Fibroblast of lung (primary cell): ENCODE measurements at regions not wholly inside any gene's neighbourhood (a gene's known extent, or its start where the extent isn't known, plus 50 kb on each side); places are given as distances from the start of the nearest gene placed in this dataset.
A peak's percentile ranks its signal among the peaks of the same experiment; 100 is the strongest.

Source experiments
- DNase-seq, 2 donors: peaks; one replicate each; pipeline versions ENCODE4 v3.0.0 to v3.0.0-alpha.2; 2010; ENCODE audit warnings: low read depth in 2 of 2
- H2AFZ ChIP-seq: 2 replicates; pipeline ENCODE4 v1.5.1; 2012; ENCODE audit warnings: low read length, control low read depth, inconsistent platforms
- H3K27ac ChIP-seq: 2 replicates; pipeline ENCODE4 v1.5.1; 2011; ENCODE audit warnings: low read length, control low read depth; ENCODE audit not compliant: insufficient read depth
- H3K27me3 ChIP-seq: 2 replicates; pipeline ENCODE4 v1.5.1; 2011; ENCODE audit warnings: mild to moderate bottlenecking, low read length; ENCODE audit not compliant: control insufficient read depth, insufficient read depth
- H3K36me3 ChIP-seq: 2 replicates; pipeline ENCODE4 v1.5.1; 2011; ENCODE audit warnings: low read length; ENCODE audit not compliant: control insufficient read depth, insufficient read depth
- H3K4me1 ChIP-seq: 2 replicates; pipeline ENCODE4 v1.5.1; 2011; ENCODE audit warnings: low read length; ENCODE audit not compliant: control insufficient read depth, insufficient read depth; ENCODE audit errors: extremely low read depth
- H3K4me2 ChIP-seq: 2 replicates; pipeline ENCODE4 v1.5.1; 2011; ENCODE audit warnings: low read length, control low read depth; ENCODE audit not compliant: insufficient read depth; ENCODE audit errors: extremely low read depth
- H3K4me3 ChIP-seq, 4 experiments: fragments of 200-600 bp in 1 of 4; sonication (generic) in 1 of 4; replicated peaks in 1 of 4; 2 replicates each; pipeline ENCODE4 v1.5.1; 2011 to 2016; ENCODE audit warnings: low read length in 4 of 4, low read depth in 3 of 4, mild to moderate bottlenecking in 3 of 4, control low read depth in 2 of 4, inconsistent platforms in 1 of 4, mixed read lengths in 1 of 4; ENCODE audit not compliant: insufficient read depth in 1 of 4; ENCODE audit errors: control extremely low read depth in 1 of 4
- H3K79me2 ChIP-seq: 2 replicates; pipeline ENCODE4 v1.5.1; 2012; ENCODE audit warnings: mild to moderate bottlenecking, low read length, inconsistent platforms; ENCODE audit not compliant: control insufficient read depth, insufficient read depth
- H3K9ac ChIP-seq: 2 replicates; pipeline ENCODE4 v1.5.1; 2011; ENCODE audit warnings: mild to moderate bottlenecking, low read length, control low read depth; ENCODE audit not compliant: insufficient read depth
- H3K9me3 ChIP-seq: 2 replicates; pipeline ENCODE4 v1.5.1; 2012; ENCODE audit warnings: low read depth, low read length; ENCODE audit not compliant: control insufficient read depth, insufficient read depth
- H4K20me1 ChIP-seq: 2 replicates; pipeline ENCODE4 v1.5.1; 2011; ENCODE audit warnings: low read length; ENCODE audit not compliant: control insufficient read depth, insufficient read depth; ENCODE audit errors: extremely low read depth
- EZH2 ChIP-seq: IDR thresholded peaks from 2 replicates; pipeline ENCODE4 v1.5.1; 2012; ENCODE audit warnings: low read length, control low read depth, mild to moderate bottlenecking; ENCODE audit errors: missing control alignments
- TF ChIP-seq, protein P1 (sequence below), 2 donors: IDR thresholded peaks in 1 of 2; conservative IDR thresholded peaks in 1 of 2; 1 replicate in 1 of 2; 2 replicates in 1 of 2; pipeline ENCODE4 v1.5.1; 2011 to 2012; ENCODE audit warnings: low read length in 2 of 2, control low read depth in 1 of 2, inconsistent platforms in 1 of 2, low read depth in 1 of 2, mild to moderate bottlenecking in 1 of 2

DNA sequence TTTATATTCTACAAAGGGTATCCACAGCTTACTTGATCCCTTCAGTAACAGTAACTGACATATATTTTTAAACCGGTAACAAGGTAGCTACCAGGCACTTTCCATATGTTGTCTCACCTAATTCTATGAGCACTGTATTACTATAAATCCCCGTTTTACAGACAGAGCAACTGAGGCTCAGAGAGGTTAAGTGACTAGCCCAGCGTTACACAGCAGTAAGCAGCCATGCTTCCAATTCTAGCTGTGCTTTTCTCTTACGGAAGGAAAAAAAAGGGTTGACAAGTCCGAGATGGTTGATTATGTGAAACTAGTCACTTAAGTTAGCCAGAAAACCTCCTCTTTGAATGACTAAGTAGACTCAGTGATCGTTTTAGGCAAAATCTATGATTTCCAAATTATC lies 187.3 kb upstream of the LHX5 start:
- Histone ChIP-seq H3K4me1 (no peaks in the 10 kb centered on the region), H3K4me2 (no peak overlapping the region), H2AFZ (no peak overlapping the region), H3K9me3 (no peaks in the 10 kb centered on the region), H3K4me3 (no peak overlapping the region), H4K20me1 (no peaks in the 10 kb centered on the region), H3K79me2 (no peaks in the 10 kb centered on the region), H3K36me3 (no peaks in the 10 kb centered on the region), H3K9ac (no peak overlapping the region), H3K27ac (no peak overlapping the region), H3K27me3 (no peaks in the 10 kb centered on the region)
- no peak for TF ChIP-seq EZH2
- TF ChIP-seq, protein P1, sequence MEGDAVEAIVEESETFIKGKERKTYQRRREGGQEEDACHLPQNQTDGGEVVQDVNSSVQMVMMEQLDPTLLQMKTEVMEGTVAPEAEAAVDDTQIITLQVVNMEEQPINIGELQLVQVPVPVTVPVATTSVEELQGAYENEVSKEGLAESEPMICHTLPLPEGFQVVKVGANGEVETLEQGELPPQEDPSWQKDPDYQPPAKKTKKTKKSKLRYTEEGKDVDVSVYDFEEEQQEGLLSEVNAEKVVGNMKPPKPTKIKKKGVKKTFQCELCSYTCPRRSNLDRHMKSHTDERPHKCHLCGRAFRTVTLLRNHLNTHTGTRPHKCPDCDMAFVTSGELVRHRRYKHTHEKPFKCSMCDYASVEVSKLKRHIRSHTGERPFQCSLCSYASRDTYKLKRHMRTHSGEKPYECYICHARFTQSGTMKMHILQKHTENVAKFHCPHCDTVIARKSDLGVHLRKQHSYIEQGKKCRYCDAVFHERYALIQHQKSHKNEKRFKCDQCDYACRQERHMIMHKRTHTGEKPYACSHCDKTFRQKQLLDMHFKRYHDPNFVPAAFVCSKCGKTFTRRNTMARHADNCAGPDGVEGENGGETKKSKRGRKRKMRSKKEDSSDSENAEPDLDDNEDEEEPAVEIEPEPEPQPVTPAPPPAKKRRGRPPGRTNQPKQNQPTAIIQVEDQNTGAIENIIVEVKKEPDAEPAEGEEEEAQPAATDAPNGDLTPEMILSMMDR (conservative IDR thresholded peaks at IDR 0.05 in 1 of 2, IDR thresholded peaks at IDR 0.05 in 1 of 2; ENCODE audit: low read depth in 1 of 2, low read length in 2 of 2): no peak
- DNase-seq: no peak

DNA sequence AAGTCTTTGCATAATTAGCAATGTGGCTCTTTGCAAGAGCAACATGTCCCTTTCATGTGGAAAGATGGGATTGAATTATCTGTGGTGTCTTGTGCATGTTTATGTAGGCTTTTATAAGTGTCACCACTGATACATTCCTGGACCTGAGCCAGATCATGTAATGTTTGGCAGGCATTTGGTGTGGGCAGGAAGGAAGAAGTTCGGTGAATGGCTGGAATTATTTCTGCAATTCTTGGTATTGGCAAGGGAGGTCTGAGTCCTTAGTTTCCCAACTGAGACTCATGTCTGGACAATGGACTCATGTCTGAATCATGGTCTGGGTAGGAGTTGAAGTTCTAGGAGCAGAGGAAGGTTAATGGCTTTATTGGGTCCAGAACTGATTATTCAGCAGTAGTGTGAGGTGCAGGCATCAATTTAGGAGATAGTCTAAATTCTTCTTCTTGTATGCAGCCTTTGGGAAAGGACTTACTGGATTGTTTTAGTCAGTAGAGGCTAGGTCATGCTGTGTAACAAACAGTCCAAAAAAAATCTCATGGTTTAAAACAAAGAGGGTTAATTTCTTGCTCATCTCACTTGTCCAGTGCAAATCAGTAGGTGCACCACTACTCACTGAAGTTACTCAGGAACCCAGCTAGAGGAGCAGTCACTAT lies 186.5 kb upstream of the LHX5 start:
- H4K20me1 ChIP-seq: no peaks in the 10 kb centered on the region
- DNase-seq: peak in 1 of 2 donors; percentile 1
- no peaks in the 10 kb centered on the region for H3K9me3 ChIP-seq
- no peak overlapping the region for H3K9ac ChIP-seq
- H3K36me3 ChIP-seq: no peaks in the 10 kb centered on the region
- H3K4me3 ChIP-seq: no peak overlapping the region
- H3K27me3 ChIP-seq: no peaks in the 10 kb centered on the region
- no peak overlapping the region for H2AFZ ChIP-seq
- no peak overlapping the region for H3K27ac ChIP-seq
- no peaks in the 10 kb centered on the region for H3K79me2 ChIP-seq
- H3K4me1 ChIP-seq: no peaks in the 10 kb centered on the region
- TF ChIP-seq, protein P1 (conservative IDR thresholded peaks at IDR 0.05 in 1 of 2, IDR thresholded peaks at IDR 0.05 in 1 of 2; ENCODE audit: low read depth in 1 of 2, low read length in 2 of 2): no peak
- TF ChIP-seq EZH2: no peak
- no peak overlapping the region for H3K4me2 ChIP-seq

DNA sequence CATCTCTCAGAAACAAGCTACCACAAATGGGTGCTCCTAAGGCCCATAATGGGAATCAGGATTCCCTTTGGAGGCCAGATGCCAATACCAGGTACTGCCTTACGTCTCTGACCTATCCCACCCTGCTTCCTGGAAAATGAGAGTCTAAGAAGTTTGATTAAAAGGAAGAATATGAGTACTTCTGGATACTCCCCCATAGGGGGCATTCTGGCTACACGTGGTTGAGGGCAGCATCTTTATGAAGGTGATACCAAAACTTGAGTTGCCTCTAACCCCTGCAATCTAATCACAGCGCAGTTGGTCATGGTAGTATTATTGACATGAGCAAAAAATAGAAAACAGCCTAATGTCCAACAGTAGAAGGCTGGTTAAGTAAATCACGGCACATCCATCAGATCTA lies 184.2 kb upstream of the LHX5 start:
- DNase-seq: no peak
- no peak overlapping the region for H3K27ac ChIP-seq
- H3K9me3 ChIP-seq: no peaks in the 10 kb centered on the region
- no peaks in the 10 kb centered on the region for H3K79me2 ChIP-seq
- no peak overlapping the region for H2AFZ ChIP-seq
- no peaks in the 10 kb centered on the region for H3K36me3 ChIP-seq
- H3K4me1 ChIP-seq: no peaks in the 10 kb centered on the region
- TF ChIP-seq, protein P1 (conservative IDR thresholded peaks at IDR 0.05 in 1 of 2, IDR thresholded peaks at IDR 0.05 in 1 of 2; ENCODE audit: low read depth in 1 of 2, low read length in 2 of 2): no peak
- H4K20me1 ChIP-seq: no peaks in the 10 kb centered on the region
- H3K27me3 ChIP-seq: no peaks in the 10 kb centered on the region
- no peak overlapping the region for H3K4me2 ChIP-seq
- no peak overlapping the region for H3K4me3 ChIP-seq
- H3K9ac ChIP-seq: no peak overlapping the region
